Body of pancreas (tissue), 4 donors: ENCODE measurements at regions not wholly inside any gene's neighbourhood (a gene's known extent, or its start where the extent isn't known, plus 50 kb on each side); places are given as distances from the start of the nearest gene placed in this dataset.

ENCODE experiments used
- ATAC-seq: fragments of 150-250 bp; one replicate; pipeline ENCODE4 v1.9.1; 2016
- DNase-seq, 4 donors: peaks; one replicate each; pipeline ENCODE4 v3.0.0-alpha.2; 2019
- H3K27ac ChIP-seq, 4 donors: fragments of 200-600 bp; sonication (generic); 1 replicate in 3 of 4; 2 replicates in 1 of 4; pipeline versions ENCODE4 v1.5.1 to v1.6.1; 2016 to 2019; ENCODE audit warnings: mild to moderate bottlenecking in 1 of 4, mixed read lengths in 1 of 4, moderate library complexity in 1 of 4
- H3K27me3 ChIP-seq, 2 donors: fragments of 200-600 bp; sonication (generic); one replicate each; pipeline ENCODE4 v1.6.0; 2016; ENCODE audit warnings: mild to moderate bottlenecking in 1 of 2
- H3K36me3 ChIP-seq, 2 donors: fragments of 200-600 bp; sonication (generic); replicated peaks in 1 of 2; 2 replicates each; pipeline ENCODE4 v1.5.1; 2016; ENCODE audit warnings: low read depth in 2 of 2; ENCODE audit not compliant: insufficient read depth in 1 of 2
- H3K4me1 ChIP-seq: fragments of 200-600 bp; sonication (generic); one replicate; pipeline ENCODE4 v1.6.0; 2016
- H3K4me3 ChIP-seq, 2 donors: fragments of 200-600 bp; sonication (generic); 1 replicate in 1 of 2; 2 replicates in 1 of 2; pipeline ENCODE4 v1.5.1; 2016 to 2019
- H3K9me3 ChIP-seq, 3 donors: fragments of 200-600 bp; sonication (generic); 1 replicate in 2 of 3; 2 replicates in 1 of 3; pipeline ENCODE4 v1.5.1; 2016
- POLR2A ChIP-seq, 3 donors: fragments of 450-650 bp; IDR thresholded peaks; one replicate each; pipeline ENCODE4 v1.6.1; 2016; ENCODE audit warnings: antibody characterized with exemption in 3 of 3, mild to moderate bottlenecking in 2 of 3
- WGBS, 2 donors: methylation state at CpG; one replicate each; pipeline ENCODE4 v1.1.5; 2017; 5-methylcytosine and 5-hydroxymethylcytosine counted together
- intact Hi-C: fragments of 100-400 bp; cut with DNase I; formaldehyde crosslinking; loops from one replicate; pipeline ENCODE4 v1.15.1; 2023
- TF ChIP-seq, protein P1 (sequence below), 7 experiments: fragments of 450-650 bp in 4 of 7; fragments of 200-600 bp in 3 of 7; sonication (generic) in 3 of 7; IDR thresholded peaks; one replicate each; pipeline ENCODE4 v1.5.1; 2016 to 2019; ENCODE audit warnings: antibody characterized with exemption in 7 of 7

DNA sequence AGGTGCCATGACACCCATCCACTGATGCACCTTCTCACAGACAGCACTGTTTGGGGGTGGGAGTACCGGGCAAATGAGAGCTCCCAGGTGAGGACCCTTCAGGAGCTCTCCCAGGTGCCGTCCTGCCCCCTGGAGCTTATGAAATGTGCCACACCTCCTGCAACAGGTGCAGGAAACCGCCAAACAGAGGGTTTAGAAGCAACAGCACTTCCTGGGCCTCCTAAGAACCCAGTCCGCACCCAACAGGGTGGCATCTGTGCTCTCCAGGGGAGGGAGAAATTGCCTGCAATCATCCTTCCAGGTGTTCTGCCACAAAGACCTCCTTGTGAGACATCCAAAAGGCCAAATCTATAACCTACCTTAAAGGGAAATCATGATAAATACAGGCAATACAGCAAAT is 87.7 kb upstream of the ATP1B1 start:
- H3K27me3 ChIP-seq: no peaks in the 10 kb centered on the region
- no peaks in the 10 kb centered on the region for H3K9me3 ChIP-seq
- DNase-seq: no peak
- TF ChIP-seq POLR2A (IDR thresholded peaks at IDR 0.05): no peak
- TF ChIP-seq, protein P1, sequence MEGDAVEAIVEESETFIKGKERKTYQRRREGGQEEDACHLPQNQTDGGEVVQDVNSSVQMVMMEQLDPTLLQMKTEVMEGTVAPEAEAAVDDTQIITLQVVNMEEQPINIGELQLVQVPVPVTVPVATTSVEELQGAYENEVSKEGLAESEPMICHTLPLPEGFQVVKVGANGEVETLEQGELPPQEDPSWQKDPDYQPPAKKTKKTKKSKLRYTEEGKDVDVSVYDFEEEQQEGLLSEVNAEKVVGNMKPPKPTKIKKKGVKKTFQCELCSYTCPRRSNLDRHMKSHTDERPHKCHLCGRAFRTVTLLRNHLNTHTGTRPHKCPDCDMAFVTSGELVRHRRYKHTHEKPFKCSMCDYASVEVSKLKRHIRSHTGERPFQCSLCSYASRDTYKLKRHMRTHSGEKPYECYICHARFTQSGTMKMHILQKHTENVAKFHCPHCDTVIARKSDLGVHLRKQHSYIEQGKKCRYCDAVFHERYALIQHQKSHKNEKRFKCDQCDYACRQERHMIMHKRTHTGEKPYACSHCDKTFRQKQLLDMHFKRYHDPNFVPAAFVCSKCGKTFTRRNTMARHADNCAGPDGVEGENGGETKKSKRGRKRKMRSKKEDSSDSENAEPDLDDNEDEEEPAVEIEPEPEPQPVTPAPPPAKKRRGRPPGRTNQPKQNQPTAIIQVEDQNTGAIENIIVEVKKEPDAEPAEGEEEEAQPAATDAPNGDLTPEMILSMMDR (IDR thresholded peaks at IDR 0.05): no peak
- ATAC-seq: no peak
- H3K4me1 ChIP-seq: no peaks in the 10 kb centered on the region
- no peaks in the 10 kb centered on the region for H3K36me3 ChIP-seq
- no peak overlapping the region for H3K27ac ChIP-seq
- H3K4me3 ChIP-seq: no peak overlapping the region
- intact Hi-C loops: no loop called here
- WGBS, 2 donors: 72 to 93% methylated on average over 3 to 4 of the region's 4 CpGs

DNA sequence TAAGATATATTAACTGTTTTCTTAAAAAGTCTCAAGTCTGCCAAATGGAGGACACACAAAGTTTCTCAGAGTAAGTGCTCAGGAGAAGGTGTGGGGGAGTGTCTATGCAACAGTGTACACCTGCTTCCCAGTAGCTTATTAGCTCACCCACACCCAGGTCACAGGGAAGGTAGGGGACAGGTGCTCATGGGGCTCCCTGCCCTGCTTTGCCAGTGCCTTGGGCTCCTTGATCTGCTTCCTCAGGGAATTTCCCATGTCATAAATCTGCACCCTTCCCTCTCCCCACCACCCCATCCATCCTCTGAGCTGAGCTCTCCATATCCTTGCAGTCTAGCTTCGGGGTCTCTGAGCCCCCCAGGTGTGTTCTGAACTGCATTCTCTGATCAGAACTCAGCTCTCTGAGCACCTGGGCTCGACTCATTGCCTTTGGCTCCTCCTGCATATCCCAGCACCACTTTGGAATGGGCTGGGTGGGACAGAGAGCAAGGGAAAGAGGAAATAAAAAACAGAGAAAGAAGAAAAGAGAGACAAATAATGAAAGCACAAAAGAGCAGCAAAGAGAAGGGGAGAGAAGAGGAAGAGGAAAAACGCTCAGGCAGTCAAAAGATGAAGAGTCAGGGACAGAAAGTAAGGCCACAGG is 87.0 kb upstream of the ATP1B1 start:
- Histone ChIP-seq H3K9me3 (no peaks in the 10 kb centered on the region), H3K27me3 (no peaks in the 10 kb centered on the region), H3K4me1 (no peaks in the 10 kb centered on the region), H3K27ac (no peak overlapping the region), H3K36me3 (no peaks in the 10 kb centered on the region), H3K4me3 (no peak overlapping the region)
- no peak for ATAC-seq
- 53 to 56% methylated on average over 3 of the region's 3 CpGs for WGBS, 2 donors
- intact Hi-C loops: no loop called here
- TF ChIP-seq, protein P1 (IDR thresholded peaks at IDR 0.05): no peak
- TF ChIP-seq POLR2A (IDR thresholded peaks at IDR 0.05): no peak
- no peak for DNase-seq

DNA sequence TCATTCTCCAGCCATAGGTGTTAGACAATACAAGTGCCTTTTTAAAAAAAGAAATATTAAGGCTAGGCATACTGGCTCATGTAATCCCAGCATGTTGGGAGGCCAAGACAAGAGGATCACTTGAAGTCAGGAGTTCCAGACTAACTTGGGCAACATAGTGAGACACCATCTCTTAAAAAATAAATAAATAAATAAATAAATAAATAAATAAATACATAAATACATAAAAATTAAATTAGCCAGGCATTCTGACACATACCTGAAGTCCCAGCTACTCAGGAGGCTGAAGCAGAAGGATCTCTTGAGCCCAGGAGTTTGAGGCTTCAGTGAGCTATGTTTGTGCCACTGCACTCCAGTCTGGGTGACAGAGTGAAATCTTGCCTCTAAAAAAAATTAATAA is 85.8 kb upstream of the ATP1B1 start:
- intact Hi-C loops: no loop called here
- no peaks in the 10 kb centered on the region for H3K4me1 ChIP-seq
- no peak overlapping the region for H3K27ac ChIP-seq
- no peak overlapping the region for H3K4me3 ChIP-seq
- no peak for ATAC-seq
- DNase-seq: no peak
- TF ChIP-seq POLR2A (IDR thresholded peaks at IDR 0.05): no peak
- TF ChIP-seq, protein P1 (IDR thresholded peaks at IDR 0.05): no peak
- no peaks in the 10 kb centered on the region for H3K9me3 ChIP-seq
- no peaks in the 10 kb centered on the region for H3K27me3 ChIP-seq
- no peaks in the 10 kb centered on the region for H3K36me3 ChIP-seq

DNA sequence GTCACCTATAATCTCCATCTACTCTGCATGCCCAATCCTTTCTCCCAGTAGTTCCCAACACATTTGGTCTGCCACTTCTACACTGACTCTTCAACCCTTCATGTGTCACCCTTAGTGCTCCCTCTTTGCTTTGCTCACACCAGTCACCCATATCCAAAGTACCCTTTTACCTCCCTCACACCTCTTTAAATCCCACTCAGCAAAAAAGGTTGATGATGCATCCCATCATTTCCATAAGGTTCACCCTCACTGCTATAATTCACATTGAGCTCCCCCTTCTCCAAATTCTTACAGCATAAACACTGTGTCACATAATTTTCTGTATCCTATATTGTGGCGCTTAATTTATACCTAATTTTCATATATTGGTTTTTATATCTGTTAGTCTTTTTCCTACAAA is 83.8 kb upstream of the ATP1B1 start:
- intact Hi-C loops: no loop called here
- Histone ChIP-seq H3K27ac (no peak overlapping the region), H3K4me3 (no peak overlapping the region), H3K27me3 (no peaks in the 10 kb centered on the region), H3K36me3 (no peaks in the 10 kb centered on the region), H3K4me1 (no peaks in the 10 kb centered on the region), H3K9me3 (no peaks in the 10 kb centered on the region)
- no peak for DNase-seq
- ATAC-seq: no peak
- 84 to 94% methylated on average over 1 of the region's 1 CpG for WGBS, 2 donors
- TF ChIP-seq, protein P1 (IDR thresholded peaks at IDR 0.05): no peak
- no peak for TF ChIP-seq POLR2A (IDR thresholded peaks at IDR 0.05)

DNA sequence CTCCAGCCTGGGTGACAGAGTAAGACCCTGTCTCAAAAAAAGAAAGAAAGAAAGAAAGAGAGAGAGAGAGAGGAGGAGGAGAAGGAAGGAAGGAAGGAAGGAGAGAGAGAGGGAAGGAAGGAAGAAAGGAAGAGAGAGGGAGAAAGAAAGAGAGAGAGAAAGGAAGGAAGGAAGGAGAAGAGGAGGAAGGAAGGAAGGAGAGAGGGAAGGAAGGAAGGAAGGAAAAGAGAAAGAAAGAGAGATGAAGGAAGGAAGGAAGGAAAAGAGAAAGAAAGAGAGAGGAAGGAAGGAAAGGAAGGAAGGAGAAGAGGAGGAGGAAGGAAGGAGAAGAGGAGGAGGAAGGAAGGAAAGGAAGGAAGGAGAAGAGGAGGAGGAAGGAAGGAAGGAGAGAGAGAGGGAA is 82.2 kb upstream of the ATP1B1 start:
- no peaks in the 10 kb centered on the region for H3K27me3 ChIP-seq
- H3K27ac ChIP-seq: no peak overlapping the region
- no peak for ATAC-seq
- intact Hi-C loops: no loop called here
- TF ChIP-seq, protein P1 (IDR thresholded peaks at IDR 0.05): no peak
- no peak for TF ChIP-seq POLR2A (IDR thresholded peaks at IDR 0.05)
- no peaks in the 10 kb centered on the region for H3K4me1 ChIP-seq
- H3K36me3 ChIP-seq: no peaks in the 10 kb centered on the region
- DNase-seq: no peak
- no peak overlapping the region for H3K4me3 ChIP-seq
- H3K9me3 ChIP-seq: no peaks in the 10 kb centered on the region
